HG03571 (cell line): ENCODE measurements at regions not wholly inside any gene's neighbourhood (a gene's known extent, or its start where the extent isn't known, plus 50 kb on each side); places are given as distances from the start of the nearest gene placed in this dataset.

ENCODE experiments used
- ATAC-seq: cut with Tn5 transposase; IDR thresholded peaks from one replicate; pipeline ENCODE4 v1.9.1; 2021; ENCODE audit not compliant: unreplicated experiment

DNA sequence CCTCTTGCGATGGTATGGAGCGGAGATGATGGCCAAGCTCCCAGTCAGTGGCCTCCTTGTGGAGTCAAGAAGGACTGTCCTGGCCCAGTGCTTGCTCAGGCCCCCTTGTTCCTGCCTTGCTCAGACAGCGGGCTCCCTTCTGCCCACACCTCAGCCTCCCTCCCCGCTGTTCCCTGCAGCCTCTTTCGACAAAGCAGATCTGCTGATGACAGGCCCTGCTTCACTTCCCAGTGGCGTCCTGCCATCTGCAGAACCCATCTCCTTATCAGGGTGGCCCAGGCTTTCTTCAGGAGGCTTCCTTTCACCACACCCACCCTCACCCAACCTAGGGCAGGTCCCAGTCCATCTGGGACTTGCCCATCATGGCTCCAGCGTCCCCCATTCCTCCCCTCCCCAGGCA, 80.0 kb downstream of the CLDN34 start:
- no peak for ATAC-seq

- ATAC-seq = no peak
Measured at GRCh38 chrX:10047631-10048030, 80.5 kb downstream of the CLDN34 start.

- ATAC-seq = no peak
Measured at GRCh38 chrX:10048076-10048475, 80.9 kb downstream of the CLDN34 start.

DNA sequence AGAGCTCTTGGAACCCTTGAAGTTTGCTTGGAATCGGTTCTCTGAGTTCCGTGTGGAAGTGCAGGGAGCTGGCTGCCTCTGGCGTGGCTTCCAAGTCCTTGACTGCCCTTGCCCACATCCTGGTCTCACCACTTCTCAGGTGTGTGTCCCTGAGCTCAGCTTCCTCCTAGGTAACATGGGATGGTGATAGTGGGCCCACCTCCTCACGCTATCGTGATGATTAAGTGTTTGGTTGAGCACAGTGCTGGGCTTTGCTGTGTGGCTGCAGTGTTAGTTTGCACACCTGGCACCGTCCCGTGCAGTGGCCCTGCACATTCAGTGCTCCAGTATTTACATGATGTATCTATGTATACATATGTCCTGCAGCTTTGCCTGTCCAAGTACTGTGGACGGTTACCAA, 81.5 kb downstream of the CLDN34 start:
- no peak for ATAC-seq

DNA sequence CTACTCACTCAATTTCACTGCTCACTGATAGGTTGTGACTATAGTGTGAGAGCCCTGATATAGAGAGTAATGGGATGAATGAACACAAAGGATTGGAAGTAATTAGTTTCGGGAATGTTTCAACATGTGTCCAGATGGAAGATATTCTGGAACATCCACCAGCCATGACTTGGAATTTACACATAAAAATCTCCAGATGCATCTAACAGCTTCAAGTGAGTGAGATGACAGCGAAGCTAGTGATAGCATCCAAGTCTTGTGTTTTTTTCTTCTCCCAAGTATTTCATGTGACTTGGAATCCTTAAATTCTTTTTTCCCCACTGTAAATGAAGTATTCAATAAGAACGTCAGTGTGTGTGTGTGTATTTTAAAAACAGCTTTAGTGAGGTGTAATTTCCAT, 82.1 kb downstream of the CLDN34 start:
- ATAC-seq = no peak

GRCh38 chrX:10050481-10050880, 83.3 kb downstream of the CLDN34 start:
- no peak for ATAC-seq

DNA sequence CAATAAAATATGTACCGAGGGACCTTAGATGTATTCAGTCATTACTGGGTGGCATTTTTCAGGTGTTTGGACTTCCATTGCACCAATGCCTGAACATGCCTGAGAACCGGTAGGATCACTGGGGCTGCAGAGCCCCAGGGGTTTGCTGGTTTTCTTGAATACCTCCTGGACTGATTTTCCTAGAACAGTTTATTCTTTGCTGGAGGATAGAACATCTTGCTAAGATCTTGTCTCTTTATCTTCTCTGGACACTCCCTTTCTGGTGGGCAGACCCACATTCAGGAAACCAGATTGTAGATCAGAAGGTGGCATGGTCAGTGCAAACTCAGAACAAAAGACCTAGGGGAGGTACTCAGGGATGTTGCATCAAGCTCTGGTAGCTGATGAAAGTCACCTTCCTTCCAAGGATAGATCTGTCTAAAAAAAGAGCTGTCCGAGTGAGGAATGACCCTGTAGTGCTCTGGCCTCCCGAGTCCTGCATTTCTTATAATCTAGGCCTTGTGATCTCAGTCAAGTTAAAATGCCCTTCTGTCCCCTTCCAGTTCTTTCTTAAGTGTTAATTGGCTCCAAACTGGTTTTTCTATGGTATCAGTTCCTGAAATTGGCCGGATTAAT, 84.8 kb downstream of the CLDN34 start:
- ATAC-seq = no peak

DNA sequence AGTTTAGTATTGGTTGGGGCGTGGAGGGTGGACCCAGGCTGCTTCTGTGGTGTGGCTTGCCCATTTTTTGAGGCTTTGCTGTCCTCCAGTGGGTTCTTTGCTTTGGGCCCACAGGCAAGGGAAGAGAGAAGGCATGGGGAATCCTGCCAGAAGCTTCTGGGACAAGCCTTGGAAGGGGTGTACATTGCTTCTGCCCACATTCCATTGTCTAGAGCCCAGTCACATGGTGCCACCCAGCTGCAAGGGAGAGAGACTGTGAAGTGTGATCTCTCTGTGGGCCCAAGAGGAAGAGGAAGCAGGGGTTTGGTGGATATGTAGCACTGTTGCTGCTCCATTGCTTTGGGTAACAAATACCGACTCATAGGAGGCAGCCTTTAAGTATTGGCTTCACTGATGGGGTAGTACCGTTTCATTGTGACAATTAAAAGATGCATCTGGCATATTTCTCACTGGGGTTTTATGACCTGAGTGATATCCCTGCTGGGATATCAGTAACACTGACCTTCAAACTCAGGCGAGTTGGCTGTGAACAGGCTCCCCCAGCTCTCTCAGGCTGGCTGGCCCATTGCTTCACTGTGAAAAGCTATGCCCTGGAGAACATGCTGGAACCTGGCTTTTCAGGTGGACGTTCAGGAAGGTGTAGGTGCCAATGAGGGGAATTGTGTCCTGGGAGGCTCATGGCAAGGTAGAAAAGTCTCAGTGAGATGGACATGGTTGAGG, 85.9 kb downstream of the CLDN34 start:
- ATAC-seq = no peak

DNA sequence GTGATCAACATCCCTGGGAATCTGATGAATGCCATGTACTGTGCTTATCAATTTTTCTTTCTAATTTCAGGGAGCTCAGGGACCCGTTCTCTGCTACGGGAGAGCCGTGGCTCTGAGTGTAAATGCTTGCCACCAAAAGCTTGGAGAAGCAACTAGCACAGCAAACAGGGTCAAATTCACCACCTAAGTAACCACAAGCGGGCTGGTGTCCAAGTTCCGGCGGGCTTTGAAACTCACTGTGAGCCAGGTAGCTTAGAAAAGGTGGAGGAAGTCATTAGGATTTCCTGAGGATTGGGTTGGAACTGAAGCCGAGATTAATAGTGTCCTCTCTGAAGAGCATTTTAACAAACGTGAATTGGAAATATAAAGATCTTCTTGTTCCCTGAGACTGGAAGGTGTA, 87.2 kb downstream of the CLDN34 start:
- no peak for ATAC-seq

DNA sequence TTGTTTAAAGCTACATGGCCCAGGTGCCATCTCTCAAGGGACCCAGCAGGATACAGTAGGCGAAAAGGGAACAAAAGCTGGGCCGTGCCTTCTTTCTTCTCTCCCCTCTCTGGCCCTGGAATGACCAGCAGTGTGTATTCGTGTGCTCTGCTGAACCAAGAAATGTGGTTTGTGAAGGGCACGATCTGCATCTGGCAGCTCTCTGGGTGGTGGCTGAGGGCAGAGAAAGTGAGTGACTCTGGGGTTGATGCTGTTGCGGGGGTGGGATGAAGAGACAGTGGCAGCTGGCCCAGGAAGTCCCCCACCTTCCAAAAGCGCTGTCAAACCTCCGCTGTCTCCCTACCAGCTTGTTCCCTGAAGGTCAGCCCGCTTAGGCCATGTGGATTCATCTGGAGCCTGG, 88.3 kb downstream of the CLDN34 start:
- no peak for ATAC-seq

DNA sequence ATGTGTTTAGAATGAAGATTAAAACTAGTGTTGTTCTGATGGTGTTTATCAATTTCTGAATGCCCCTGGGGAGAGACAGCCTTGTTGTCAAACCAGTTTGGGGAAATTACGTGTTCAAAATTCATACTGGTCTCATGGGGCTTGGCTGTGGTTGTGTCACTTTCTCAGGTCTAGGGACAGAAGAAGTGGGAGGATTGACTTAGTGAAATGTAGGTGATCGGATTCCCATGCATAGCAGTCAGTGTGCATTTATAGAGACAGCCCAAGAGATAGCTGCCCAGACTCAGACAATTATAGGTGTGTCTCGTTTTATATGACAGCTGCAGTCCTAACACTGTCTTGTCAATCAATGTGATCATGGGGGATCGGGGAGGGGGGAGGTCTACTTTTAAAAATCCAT, 94.4 kb upstream of the CLCN4 start:
- no peak for ATAC-seq

GRCh38 chrX:10062980-10063379, 93.8 kb upstream of the CLCN4 start:
- no peak for ATAC-seq

DNA sequence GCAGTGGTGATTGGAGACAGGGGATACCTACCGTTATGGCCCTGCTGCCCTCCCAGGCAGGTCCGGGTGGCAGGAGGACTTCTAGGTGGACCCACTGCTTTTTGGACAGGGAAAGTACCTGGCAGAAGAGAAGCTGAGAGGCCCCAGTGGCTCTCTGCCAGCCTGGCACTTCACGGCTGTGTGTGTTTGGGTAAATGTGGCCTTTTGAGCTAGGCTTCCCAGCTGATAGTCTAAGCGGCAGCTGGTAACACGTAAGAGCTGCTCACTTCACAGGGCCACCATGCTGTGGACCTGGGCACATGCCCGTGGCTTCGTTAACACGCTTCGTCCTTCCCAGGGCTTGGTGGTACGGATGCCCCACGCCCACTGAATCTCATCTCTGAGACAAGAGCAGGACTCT, 92.0 kb upstream of the CLCN4 start:
- no peak for ATAC-seq

GRCh38 chrX:10070714-10071436, 85.9 kb upstream of the CLCN4 start:
- no peak for ATAC-seq

DNA sequence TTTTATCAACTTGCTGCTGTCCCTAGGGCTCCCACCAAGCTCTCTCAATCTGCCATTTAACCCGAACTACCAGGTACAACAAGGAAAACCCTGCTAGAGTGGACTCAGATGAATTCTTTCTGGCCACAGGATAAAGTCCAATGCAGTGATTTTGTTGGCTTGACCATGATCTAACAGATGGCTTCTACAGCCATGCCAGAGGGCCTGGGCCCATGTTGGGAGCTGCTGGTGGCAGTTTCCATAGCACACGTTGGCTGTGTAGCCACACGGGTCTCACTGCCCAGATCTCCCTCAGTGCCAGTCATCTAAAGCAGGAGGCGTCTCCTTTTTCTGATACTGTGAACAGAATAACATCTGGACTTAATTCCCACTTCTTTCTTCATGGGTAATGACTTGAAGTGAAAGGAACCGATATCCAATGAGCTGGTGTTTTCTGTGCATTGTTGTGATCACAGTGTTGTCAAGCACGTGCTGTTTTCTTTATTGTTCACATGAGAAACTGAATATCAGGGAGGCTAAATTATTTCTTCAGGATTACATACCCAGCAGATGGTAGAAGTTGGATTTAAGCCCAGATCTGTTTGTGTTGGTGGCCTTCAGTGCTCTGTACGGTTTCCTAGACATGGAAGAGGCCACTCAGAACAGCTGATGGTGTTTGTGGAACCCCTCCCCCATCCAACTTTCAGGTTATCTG, 85.2 kb upstream of the CLCN4 start:
- no peak for ATAC-seq

- ATAC-seq = no peak
Measured at GRCh38 chrX:10072786-10073568, 83.8 kb upstream of the CLCN4 start.

GRCh38 chrX:10073671-10074070, 83.1 kb upstream of the CLCN4 start:
- ATAC-seq = no peak

- ATAC-seq = no peak
Measured at GRCh38 chrX:10074241-10074941, 82.4 kb upstream of the CLCN4 start.

GRCh38 chrX:10076765-10077164, 80.0 kb upstream of the CLCN4 start:
- no peak for ATAC-seq

DNA sequence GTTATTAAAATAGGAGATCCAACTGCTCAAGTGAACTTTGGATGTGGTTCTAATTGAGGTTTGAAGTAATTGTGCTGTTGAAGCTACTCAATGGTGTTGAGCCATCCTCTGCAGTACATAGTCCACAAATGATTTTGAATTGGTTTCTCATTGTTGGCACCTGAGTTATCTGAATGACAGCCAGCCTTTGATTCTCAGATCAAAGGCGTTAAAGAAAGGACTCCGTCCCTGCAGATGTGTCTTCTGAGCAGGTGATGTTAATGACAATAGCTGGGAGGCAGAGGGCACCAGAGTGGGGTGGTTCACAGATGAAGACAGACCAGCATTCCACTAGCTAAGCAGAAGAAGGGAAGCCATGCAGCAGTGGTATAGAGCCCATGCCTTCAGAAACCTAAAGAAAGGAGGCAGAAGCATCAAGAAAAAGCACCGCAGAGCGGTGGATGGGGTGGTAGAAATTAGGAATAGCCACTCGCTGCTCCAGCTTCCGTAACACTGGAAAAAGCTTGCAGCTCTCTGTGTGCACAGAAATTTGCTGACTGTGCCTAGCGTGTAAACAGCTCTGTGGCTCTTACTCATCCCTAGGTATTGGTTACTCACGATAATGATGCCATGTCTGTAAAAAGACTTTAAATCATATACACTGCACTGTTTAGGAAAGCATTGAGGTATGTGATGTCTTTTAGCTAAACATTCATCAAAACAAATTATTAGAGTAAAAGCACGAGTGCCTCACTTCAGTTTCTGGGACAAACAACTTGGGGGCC, 79.2 kb upstream of the CLCN4 start:
- no peak for ATAC-seq
